Stomach (tissue), 4 donors: ENCODE measurements at regions not wholly inside any gene's neighbourhood (a gene's known extent, or its start where the extent isn't known, plus 50 kb on each side); places are given as distances from the start of the nearest gene placed in this dataset.

Experiments
- POLR2A ChIP-seq, 4 donors: fragments of 450-650 bp; IDR thresholded peaks; one replicate each; pipeline ENCODE4 v1.6.1; 2016; ENCODE audit warnings: antibody characterized with exemption in 4 of 4, control low read depth in 2 of 4, mild to moderate bottlenecking in 1 of 4, moderate library complexity in 1 of 4
- TF ChIP-seq, protein P1 (sequence below), 7 experiments: fragments of 450-650 bp in 4 of 7; fragments of 200-600 bp in 3 of 7; sonication (generic) in 3 of 7; IDR thresholded peaks; one replicate each; pipeline ENCODE4 v1.5.1; 2016 to 2019; ENCODE audit warnings: antibody characterized with exemption in 7 of 7, control low read depth in 2 of 7, mild to moderate bottlenecking in 1 of 7

DNA sequence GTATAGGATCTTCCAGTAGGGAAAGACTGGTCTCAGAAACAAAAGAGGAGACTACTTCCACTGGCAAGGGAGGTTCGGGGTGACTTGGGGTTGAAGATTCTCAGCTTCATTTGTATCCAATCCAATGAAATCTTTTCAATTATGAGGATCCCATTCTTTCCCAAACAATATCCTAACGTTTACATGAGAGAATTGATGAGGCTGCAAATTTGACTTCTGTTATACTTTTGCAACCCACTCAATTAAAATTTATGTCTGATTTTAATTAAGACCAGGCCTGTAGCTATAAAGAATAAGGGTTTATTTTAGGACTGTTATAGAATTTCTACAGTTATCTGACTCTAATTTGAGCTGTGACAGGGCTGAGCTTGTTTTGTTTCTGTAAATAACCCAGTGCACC lies 251.5 kb downstream of the ANKRD7 start:
- TF ChIP-seq POLR2A (IDR thresholded peaks at IDR 0.05) = no peak
- TF ChIP-seq, protein P1, sequence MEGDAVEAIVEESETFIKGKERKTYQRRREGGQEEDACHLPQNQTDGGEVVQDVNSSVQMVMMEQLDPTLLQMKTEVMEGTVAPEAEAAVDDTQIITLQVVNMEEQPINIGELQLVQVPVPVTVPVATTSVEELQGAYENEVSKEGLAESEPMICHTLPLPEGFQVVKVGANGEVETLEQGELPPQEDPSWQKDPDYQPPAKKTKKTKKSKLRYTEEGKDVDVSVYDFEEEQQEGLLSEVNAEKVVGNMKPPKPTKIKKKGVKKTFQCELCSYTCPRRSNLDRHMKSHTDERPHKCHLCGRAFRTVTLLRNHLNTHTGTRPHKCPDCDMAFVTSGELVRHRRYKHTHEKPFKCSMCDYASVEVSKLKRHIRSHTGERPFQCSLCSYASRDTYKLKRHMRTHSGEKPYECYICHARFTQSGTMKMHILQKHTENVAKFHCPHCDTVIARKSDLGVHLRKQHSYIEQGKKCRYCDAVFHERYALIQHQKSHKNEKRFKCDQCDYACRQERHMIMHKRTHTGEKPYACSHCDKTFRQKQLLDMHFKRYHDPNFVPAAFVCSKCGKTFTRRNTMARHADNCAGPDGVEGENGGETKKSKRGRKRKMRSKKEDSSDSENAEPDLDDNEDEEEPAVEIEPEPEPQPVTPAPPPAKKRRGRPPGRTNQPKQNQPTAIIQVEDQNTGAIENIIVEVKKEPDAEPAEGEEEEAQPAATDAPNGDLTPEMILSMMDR (IDR thresholded peaks at IDR 0.05) = no peak
